HCT116 (cell line): ENCODE measurements at regions not wholly inside any gene's neighbourhood (a gene's known extent, or its start where the extent isn't known, plus 50 kb on each side); places are given as distances from the start of the nearest gene placed in this dataset.

Experiments
- ATAC-seq: fragments of 200-7000 bp; cut with Tn5 transposase; 2 replicates; pipeline ENCODE4 v1.9.1; 2020; ENCODE audit warnings: mild to moderate bottlenecking, moderate library complexity
- BruUV-seq: library from RNA; stranded (reverse); fragments of 400-500 nt; replicated peaks from 2 replicates; lab custom pipeline; 2021; lab: Mats Ljungman, UMichigan
- CTCF ChIA-PET: fragments of 300-600 bp; sonication (Branson Sonifier 250); formaldehyde crosslinking; loops from one replicate; lab custom pipeline; 2021; ENCODE audit warnings: antibody characterized with exemption; lab: Charles Lee
- POLR2A ChIA-PET: fragments of 300-600, 350-600 bp; sonication (Branson Sonifier 250); formaldehyde crosslinking; loops from one replicate; lab custom pipeline; 2021; ENCODE audit warnings: antibody characterized with exemption; lab: Charles Lee
- RAD21 ChIA-PET, 2 experiments: fragments of 300-600 bp; sonication (Branson Sonifier 250); formaldehyde crosslinking; loops; one replicate each; lab custom pipeline; 2023; ENCODE audit warnings: low total read pairs in 2 of 2; ENCODE audit not compliant: uncharacterized antibody in 2 of 2, unreplicated experiment in 2 of 2, low non-redundant PET in 1 of 2; lab: Charles Lee
- DNase-seq: peaks from one replicate; pipeline ENCODE4 v3.0.0-alpha.2; 2010; ENCODE audit warnings: low read depth, low spot score
- H2AFZ ChIP-seq: fragments of 200-600 bp; shearing (Covaris generic), sonication (generic); 2 replicates; pipeline ENCODE4 v1.6.1; 2017; ENCODE audit warnings: low read depth, mixed run types, mixed read lengths, antibody characterized with exemption, low read length; ENCODE audit not compliant: poor library complexity, severe bottlenecking
- H3K27ac ChIP-seq: 2 replicates; pipeline ENCODE4 v1.5.1; 2012; ENCODE audit warnings: low read depth, low read length
- H3K27me3 ChIP-seq: fragments of 200-600 bp; sonication (generic); 2 replicates; pipeline ENCODE4 v1.6.1; 2016; ENCODE audit warnings: mixed run types, low read length, mixed read lengths; ENCODE audit not compliant: insufficient read depth
- H3K36me3 ChIP-seq, 2 experiments: fragments of 200-500 bp in 1 of 2; fragments of 200-600 bp in 1 of 2; sonication (Bioruptor generic) in 1 of 2; sonication (generic) in 1 of 2; 2 replicates each; pipeline versions ENCODE4 v1.5.1 to v1.6.1; 2014 to 2016; ENCODE audit warnings: low read length in 2 of 2, inconsistent platforms in 1 of 2, mixed read lengths in 1 of 2, mixed run types in 1 of 2; ENCODE audit not compliant: insufficient read depth in 2 of 2, control insufficient read depth in 1 of 2
- H3K4me1 ChIP-seq, 2 experiments: fragments of 200-600 bp in 1 of 2; sonication (generic) in 1 of 2; 2 replicates each; pipeline versions ENCODE4 v1.5.1 to v1.6.1; 2012 to 2017; ENCODE audit warnings: low read length in 2 of 2, inconsistent platforms in 1 of 2, mild to moderate bottlenecking in 1 of 2, mixed read lengths in 1 of 2, mixed run types in 1 of 2, moderate library complexity in 1 of 2; ENCODE audit not compliant: insufficient read depth in 2 of 2, control insufficient read depth in 1 of 2
- H3K4me2 ChIP-seq: fragments of 200-600 bp; sonication (generic); 2 replicates; pipeline ENCODE4 v1.6.1; 2017; ENCODE audit warnings: mixed run types, low read length, mixed read lengths
- H3K4me3 ChIP-seq, 2 experiments: fragments of 200-600 bp in 1 of 2; sonication (generic) in 1 of 2; replicated peaks in 1 of 2; 2 replicates each; pipeline ENCODE4 v1.5.1; 2011 to 2016; ENCODE audit warnings: low read length in 2 of 2, control low read depth in 1 of 2, low read depth in 1 of 2, mild to moderate bottlenecking in 1 of 2, mixed read lengths in 1 of 2, mixed run types in 1 of 2
- H3K79me2 ChIP-seq: fragments of 200-600 bp; sonication (generic); 2 replicates; pipeline ENCODE4 v1.6.1; 2017; ENCODE audit warnings: mild to moderate bottlenecking, mixed run types, low read length, moderate library complexity, mixed read lengths; ENCODE audit not compliant: insufficient read depth
- H3K9ac ChIP-seq: fragments of 200-600 bp; sonication (generic); 2 replicates; pipeline ENCODE4 v1.6.1; 2016; ENCODE audit warnings: low read length, mixed read lengths
- H3K9me2 ChIP-seq: fragments of 200-600 bp; sonication (generic), shearing (Covaris generic); 2 replicates; pipeline ENCODE4 v1.6.1; 2017; ENCODE audit warnings: mixed run types, mild to moderate bottlenecking, moderate library complexity; ENCODE audit not compliant: insufficient read depth
- H3K9me3 ChIP-seq, 2 experiments: fragments of 200-500 bp in 1 of 2; fragments of 200-600 bp in 1 of 2; sonication (Bioruptor generic) in 1 of 2; sonication (generic) in 1 of 2; 2 replicates each; pipeline ENCODE4 v1.6.1; 2014 to 2017; ENCODE audit warnings: low read length in 2 of 2, mixed read lengths in 2 of 2, inconsistent platforms in 1 of 2, low read depth in 1 of 2, mild to moderate bottlenecking in 1 of 2, mixed run types in 1 of 2, moderate library complexity in 1 of 2; ENCODE audit not compliant: control insufficient read depth in 1 of 2, insufficient read depth in 1 of 2
- H4K20me1 ChIP-seq: fragments of 200-600 bp; sonication (generic), shearing (Covaris generic); 2 replicates; pipeline ENCODE4 v1.6.1; 2017; ENCODE audit warnings: mixed run types, mild to moderate bottlenecking, moderate library complexity; ENCODE audit not compliant: insufficient read depth
- ATF3 ChIP-seq: IDR thresholded peaks from 2 replicates; pipeline ENCODE4 v1.6.1; 2012
- CEBPB ChIP-seq: IDR thresholded peaks from 2 replicates; pipeline ENCODE4 v1.6.1; 2012; ENCODE audit warnings: low read depth
- EGR1 ChIP-seq: IDR thresholded peaks from 2 replicates; pipeline ENCODE4 v1.6.1; 2012; ENCODE audit warnings: low read depth
- EZH2phosphoT487 ChIP-seq: fragments of 200-600 bp; IDR thresholded peaks from 2 replicates; pipeline ENCODE4 v1.6.1; 2018; ENCODE audit warnings: antibody characterized with exemption, borderline replicate concordance
- FOSL1 ChIP-seq: IDR thresholded peaks from 2 replicates; pipeline ENCODE4 v1.6.1; 2012; ENCODE audit warnings: low read depth
- JUND ChIP-seq: IDR thresholded peaks from 2 replicates; pipeline ENCODE4 v1.6.1; 2012
- SP1 ChIP-seq: IDR thresholded peaks from 2 replicates; pipeline ENCODE4 v1.6.1; 2012; ENCODE audit warnings: low read depth
- TCF7L2 ChIP-seq: IDR thresholded peaks from 2 replicates; pipeline ENCODE4 v1.7.0; 2011; ENCODE audit warnings: borderline replicate concordance, inconsistent platforms; ENCODE audit not compliant: insufficient read depth, insufficient read length; ENCODE audit errors: extremely low read depth
- ZNF274 ChIP-seq: fragments of 200-500 bp; sonication (Bioruptor generic); IDR thresholded peaks from 2 replicates; pipeline ENCODE4 v1.6.1; 2014; ENCODE audit warnings: mild to moderate bottlenecking, low read depth, low read length, inconsistent platforms
- intact Hi-C: fragments of 100-400 bp; cut with micrococcal nuclease; formaldehyde crosslinking; loops from 2 replicates; pipeline ENCODE4 v1.10.0; 2022
- TF ChIP-seq, protein P1 (sequence below), 3 experiments: fragments of 200-600 bp in 1 of 3; sonication (generic) in 1 of 3; IDR thresholded peaks in 2 of 3; conservative IDR thresholded peaks in 1 of 3; 2 replicates each; pipeline ENCODE4 v1.5.1; 2012 to 2017; ENCODE audit warnings: low read depth in 2 of 3, low read length in 2 of 3, antibody characterized with exemption in 1 of 3, borderline replicate concordance in 1 of 3, control low read depth in 1 of 3, mild to moderate bottlenecking in 1 of 3, mixed read lengths in 1 of 3, mixed run types in 1 of 3, moderate library complexity in 1 of 3; ENCODE audit not compliant: insufficient read depth in 1 of 3

DNA sequence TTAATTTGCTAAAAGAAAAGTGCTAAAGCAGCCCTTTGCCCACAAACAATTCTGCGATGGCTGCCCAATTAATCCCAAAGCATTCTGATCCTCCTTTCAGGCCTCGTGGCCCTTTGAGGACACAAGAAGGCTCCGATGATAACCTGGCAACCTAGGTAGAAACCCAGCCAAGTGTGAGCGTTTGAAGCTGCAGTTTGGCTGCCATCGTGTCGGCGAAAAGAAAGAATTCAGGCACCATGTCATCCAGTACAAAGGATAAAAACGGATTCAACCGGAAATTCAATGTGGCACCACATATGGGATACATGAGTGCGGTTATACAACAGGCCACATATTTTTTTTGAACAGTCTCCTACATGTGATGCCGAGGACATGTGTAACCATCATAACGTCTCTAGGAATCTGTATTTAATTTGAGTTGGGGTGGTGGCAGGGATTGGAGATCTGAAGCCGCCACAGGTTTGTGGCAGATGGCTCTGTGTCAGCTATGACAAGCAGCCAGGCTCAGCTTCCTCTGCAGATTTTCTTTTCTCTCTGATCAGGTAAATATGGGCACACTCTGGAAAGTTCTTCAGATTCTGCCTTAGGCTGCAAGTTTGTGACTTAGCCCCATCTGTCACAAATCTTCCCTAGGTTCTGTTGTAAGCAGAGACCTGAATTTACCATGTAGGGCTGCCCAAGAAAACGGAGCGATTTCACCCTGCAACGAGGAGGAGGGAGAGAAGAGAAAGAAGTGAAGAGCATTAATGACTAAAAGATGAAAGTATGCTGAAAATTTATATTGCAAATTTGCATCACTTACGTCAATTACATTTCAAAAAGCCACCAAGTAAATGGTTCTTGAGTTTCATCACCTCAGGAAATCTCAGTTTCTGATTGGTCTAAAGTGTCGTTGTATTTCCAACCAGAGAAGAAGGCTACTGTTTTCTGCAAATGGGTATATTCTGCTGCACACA is 573.2 kb downstream of the ZEB2 start:
- no TSS peak for BruUV-seq
- no peak overlapping the region for H3K4me3 ChIP-seq

More for the DNA sequence above, 573.2 kb downstream of the ZEB2 start:
- no peaks in the 10 kb centered on the region for H3K9me3 ChIP-seq
- CTCF ChIA-PET: no interaction called here
- no peak overlapping the region for H3K4me2 ChIP-seq
- no peaks in the 10 kb centered on the region for H3K79me2 ChIP-seq
- TF ChIP-seq, protein P1, sequence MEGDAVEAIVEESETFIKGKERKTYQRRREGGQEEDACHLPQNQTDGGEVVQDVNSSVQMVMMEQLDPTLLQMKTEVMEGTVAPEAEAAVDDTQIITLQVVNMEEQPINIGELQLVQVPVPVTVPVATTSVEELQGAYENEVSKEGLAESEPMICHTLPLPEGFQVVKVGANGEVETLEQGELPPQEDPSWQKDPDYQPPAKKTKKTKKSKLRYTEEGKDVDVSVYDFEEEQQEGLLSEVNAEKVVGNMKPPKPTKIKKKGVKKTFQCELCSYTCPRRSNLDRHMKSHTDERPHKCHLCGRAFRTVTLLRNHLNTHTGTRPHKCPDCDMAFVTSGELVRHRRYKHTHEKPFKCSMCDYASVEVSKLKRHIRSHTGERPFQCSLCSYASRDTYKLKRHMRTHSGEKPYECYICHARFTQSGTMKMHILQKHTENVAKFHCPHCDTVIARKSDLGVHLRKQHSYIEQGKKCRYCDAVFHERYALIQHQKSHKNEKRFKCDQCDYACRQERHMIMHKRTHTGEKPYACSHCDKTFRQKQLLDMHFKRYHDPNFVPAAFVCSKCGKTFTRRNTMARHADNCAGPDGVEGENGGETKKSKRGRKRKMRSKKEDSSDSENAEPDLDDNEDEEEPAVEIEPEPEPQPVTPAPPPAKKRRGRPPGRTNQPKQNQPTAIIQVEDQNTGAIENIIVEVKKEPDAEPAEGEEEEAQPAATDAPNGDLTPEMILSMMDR (IDR thresholded peaks at IDR 0.05 in 2 of 3, conservative IDR thresholded peaks at IDR 0.05 in 1 of 3; ENCODE audit: borderline replicate concordance in 1 of 3, insufficient read depth in 1 of 3, low read depth in 2 of 3, low read length in 2 of 3): no peak
- no peak for TF ChIP-seq EZH2phosphoT487
- TF ChIP-seq FOSL1: no peak
- TF ChIP-seq CEBPB: no peak
- no peak for TF ChIP-seq JUND
- no peak for TF ChIP-seq ZNF274
- TF ChIP-seq ATF3: no peak
- no peak for TF ChIP-seq EGR1
- TF ChIP-seq SP1: no peak
- no peak for TF ChIP-seq TCF7L2
- no peak overlapping the region for H3K9ac ChIP-seq
- ATAC-seq: no peak
- RAD21 ChIA-PET: no interaction called here
- H3K27me3 ChIP-seq: no peaks in the 10 kb centered on the region
- H3K4me1 ChIP-seq: no peaks in the 10 kb centered on the region
- DNase-seq: no peak
- H3K9me2 ChIP-seq: no peaks in the 10 kb centered on the region
- no peak overlapping the region for H3K27ac ChIP-seq
- no peaks in the 10 kb centered on the region for H3K36me3 ChIP-seq
- intact Hi-C loops: no loop called here
- POLR2A ChIA-PET: no interaction called here
- H2AFZ ChIP-seq: no peak overlapping the region
- no peaks in the 10 kb centered on the region for H4K20me1 ChIP-seq
